Activated CD4-positive, alpha-beta T cell treated with anti-CD3 and anti-CD28 coated beads for 36 hours (primary cell): ENCODE measurements at regions not wholly inside any gene's neighbourhood (a gene's known extent, or its start where the extent isn't known, plus 50 kb on each side); places are given as distances from the start of the nearest gene placed in this dataset.
"Not testable (repeated sequence)": the region's sequence is repeated elsewhere in the genome, so short reads cannot be mapped to it uniquely, and the experiment has no call there.

Experiments used
- ATAC-seq: fragments of 200-7000 bp; cut with Tn5 transposase; one replicate; pipeline ENCODE4 v1.10.0; 2021; ENCODE audit warnings: mild to moderate bottlenecking, moderate library complexity
- CTCF ChIA-PET: fragments of 350-600 bp; sonication (Branson Sonifier 250); formaldehyde crosslinking; loops from one replicate; lab custom pipeline; 2021; ENCODE audit warnings: antibody characterized with exemption; lab: Charles Lee
- POLR2A ChIA-PET: fragments of 350-600 bp; sonication (Branson Sonifier 250); formaldehyde crosslinking; loops from one replicate; lab custom pipeline; 2021; ENCODE audit warnings: antibody characterized with exemption, inconsistent platforms; lab: Charles Lee
- DNase-seq: peaks from one replicate; pipeline ENCODE4 v3.0.0-alpha.2; 2020
- H3K27ac Mint-ChIP-seq: one replicate; pipeline ENCODE4 v1.8.0; 2021; ENCODE audit warnings: mixed read lengths
- H3K27me3 Mint-ChIP-seq: one replicate; pipeline ENCODE4 v1.8.0; 2021; ENCODE audit warnings: mixed read lengths
- H3K36me3 Mint-ChIP-seq: one replicate; pipeline ENCODE4 v1.8.0; 2021; ENCODE audit warnings: low read depth, mixed read lengths
- H3K4me1 Mint-ChIP-seq: one replicate; pipeline ENCODE4 v1.8.0; 2021; ENCODE audit warnings: mixed read lengths
- H3K4me3 Mint-ChIP-seq: one replicate; pipeline ENCODE4 v1.8.0; 2021; ENCODE audit warnings: mild to moderate bottlenecking, moderate library complexity, mixed read lengths
- H3K9me3 Mint-ChIP-seq: one replicate; pipeline ENCODE4 v1.8.0; 2021; ENCODE audit warnings: low read depth, mixed read lengths
- intact Hi-C, 2 experiments: fragments of 100-400 bp; cut with DNase I in 1 of 2; cut with micrococcal nuclease in 1 of 2; formaldehyde crosslinking; loops; one replicate each; pipeline versions ENCODE4 v1.14.2 to v1.15.1; 2022 to 2024; cut with DNase I, micrococcal nuclease

DNA sequence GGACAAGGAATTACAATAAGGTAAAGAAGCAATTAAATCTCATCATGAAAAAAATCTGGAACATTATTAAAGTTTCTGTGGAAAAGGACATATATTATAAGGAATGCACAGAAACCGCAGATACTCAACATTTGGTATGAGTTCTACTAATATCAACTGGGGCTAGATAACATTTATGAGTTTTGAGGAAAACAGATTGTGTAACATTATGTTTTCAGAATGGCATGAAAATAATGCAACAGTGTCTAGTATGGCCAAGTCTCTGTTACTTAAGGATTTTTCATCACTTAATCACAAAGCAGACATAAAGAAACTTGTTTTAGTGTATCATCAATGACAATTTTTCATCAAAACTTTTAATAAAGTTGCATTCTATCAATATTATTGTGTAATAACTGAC lies 785.0 kb downstream of the GLUD2 start:
- Mint-ChIP-seq H3K27ac (no peak overlapping the region), H3K9me3 (no peaks in the 10 kb centered on the region), H3K4me1 (no peaks in the 10 kb centered on the region), H3K4me3 (no peak overlapping the region), H3K36me3 (no peaks in the 10 kb centered on the region), H3K27me3 (no peaks in the 10 kb centered on the region)
- intact Hi-C loops: no loop called here
- ChIA-PET POLR2A (no interaction called here), CTCF (no interaction called here)
- ATAC-seq (no peak), DNase-seq (no peak)

DNA sequence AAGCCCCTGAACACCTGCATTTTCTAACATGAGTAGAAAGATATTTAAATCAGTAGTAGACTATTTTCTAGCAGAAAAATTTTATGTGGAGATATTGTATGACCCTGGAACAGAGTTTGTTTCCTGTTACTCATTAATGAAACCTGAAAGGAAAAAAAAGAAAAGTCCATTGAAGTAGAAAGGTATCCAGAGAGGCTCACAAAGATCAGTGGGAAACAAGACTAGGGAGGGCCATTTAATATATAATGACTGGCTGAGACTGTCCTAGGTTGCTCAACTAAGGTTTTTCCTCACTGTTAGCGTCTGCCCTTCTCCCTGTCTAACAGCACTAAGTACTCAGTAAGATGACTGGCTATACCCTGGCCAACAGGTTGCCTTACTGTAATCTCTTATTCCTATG lies 788.6 kb downstream of the GLUD2 start:
- H3K4me3 Mint-ChIP-seq: no peak overlapping the region
- DNase-seq (no peak), ATAC-seq (no peak)
- no peaks in the 10 kb centered on the region for H3K9me3 Mint-ChIP-seq
- ChIA-PET POLR2A (no interaction called here), CTCF (no interaction called here)
- H3K27ac Mint-ChIP-seq: no peak overlapping the region
- no peaks in the 10 kb centered on the region for H3K4me1 Mint-ChIP-seq
- H3K36me3 Mint-ChIP-seq: no peaks in the 10 kb centered on the region
- intact Hi-C loops: no loop called here
- no peaks in the 10 kb centered on the region for H3K27me3 Mint-ChIP-seq

DNA sequence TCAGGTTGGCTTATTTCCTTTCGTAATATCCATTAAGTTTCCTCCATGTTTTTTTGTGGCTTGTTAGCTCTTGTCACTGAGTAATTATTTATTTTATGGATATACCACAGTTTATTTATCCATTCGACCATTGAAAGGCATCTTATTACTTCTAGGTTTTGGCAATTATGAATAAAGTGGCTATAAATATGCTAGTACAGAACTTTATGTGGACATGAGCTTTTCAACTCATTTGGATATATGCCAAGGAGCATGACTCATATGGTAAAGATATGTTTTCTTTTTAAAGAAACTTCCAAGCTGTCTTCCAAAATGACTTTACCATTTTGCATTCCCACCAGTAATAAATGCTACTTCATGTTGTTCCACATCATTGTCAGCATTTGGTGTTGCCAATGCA lies 803.6 kb downstream of the GLUD2 start:
- no peak for DNase-seq
- H3K36me3 Mint-ChIP-seq: no peaks in the 10 kb centered on the region
- H3K4me1 Mint-ChIP-seq: no peaks in the 10 kb centered on the region
- intact Hi-C loops: no loop called here
- no peak overlapping the region for H3K4me3 Mint-ChIP-seq
- ATAC-seq: no peak
- no peaks in the 10 kb centered on the region for H3K27me3 Mint-ChIP-seq
- POLR2A ChIA-PET: no interaction called here
- H3K9me3 Mint-ChIP-seq: no peaks in the 10 kb centered on the region
- H3K27ac Mint-ChIP-seq: no peak overlapping the region
- CTCF ChIA-PET: no interaction called here

DNA sequence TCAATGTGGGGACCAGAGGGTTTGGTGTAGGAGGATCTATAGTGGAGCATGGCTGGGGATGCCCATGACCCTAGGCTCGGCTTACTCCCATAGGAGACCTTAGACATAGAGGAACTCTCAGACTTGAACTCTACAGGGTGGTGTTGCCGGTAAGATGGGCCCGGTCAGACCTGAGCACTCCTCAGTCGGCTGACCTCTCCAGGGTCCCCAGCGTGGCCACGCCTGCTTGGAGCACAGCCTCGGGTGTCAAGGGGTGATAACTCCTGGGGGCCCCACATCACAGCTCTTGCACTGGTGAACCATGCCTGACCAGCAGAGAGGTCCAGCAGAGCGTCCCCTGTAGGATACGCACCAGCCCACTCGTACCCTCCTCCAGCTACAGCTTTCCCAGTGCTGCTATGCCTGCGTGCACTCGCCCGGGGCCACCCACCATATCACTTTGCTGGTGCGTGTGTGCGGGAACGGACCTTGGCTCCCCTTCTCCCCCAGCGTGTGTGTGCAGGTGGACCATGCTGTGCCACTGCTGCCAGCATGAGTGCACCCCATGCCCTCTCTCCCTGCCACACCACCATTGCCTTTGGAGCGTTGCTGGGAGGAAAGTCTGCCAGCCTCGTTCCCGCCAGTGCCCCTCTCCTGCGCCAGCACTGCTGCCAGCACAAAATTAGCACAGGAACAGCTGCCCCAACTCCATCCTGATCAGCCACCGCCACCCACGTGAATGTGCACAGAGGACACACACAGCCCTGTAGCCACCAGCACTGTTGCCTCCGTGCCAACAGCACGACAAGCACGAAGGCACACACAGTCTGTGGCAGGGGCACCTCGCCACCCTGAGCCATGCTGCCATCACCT lies 806.6 kb downstream of the GLUD2 start:
- Mint-ChIP-seq H3K27ac (no peak overlapping the region), H3K27me3 (no peaks in the 10 kb centered on the region), H3K4me1 (no peaks in the 10 kb centered on the region), H3K9me3 (no peaks in the 10 kb centered on the region), H3K36me3 (no peaks in the 10 kb centered on the region), H3K4me3 (no peak overlapping the region)
- no peak for DNase-seq
- intact Hi-C loops: no loop called here
- POLR2A ChIA-PET: no interaction called here
- no peak for ATAC-seq
- CTCF ChIA-PET: no interaction called here

DNA sequence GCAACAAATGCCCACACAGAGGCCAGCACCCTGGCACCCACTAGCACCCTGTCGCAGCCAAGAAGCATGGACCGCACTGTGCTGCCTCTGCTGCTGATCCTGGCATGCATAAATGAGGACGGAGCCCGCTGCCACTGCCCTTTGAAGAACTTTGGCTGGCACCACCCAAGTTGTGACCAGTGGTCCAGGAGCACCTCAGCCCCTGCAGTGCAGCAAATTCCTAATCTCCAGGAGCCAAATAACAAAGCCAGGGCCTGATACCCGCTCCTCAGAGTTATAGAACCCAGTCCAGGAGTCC lies 807.2 kb downstream of the GLUD2 start:
- Mint-ChIP-seq H3K27me3 (no peaks in the 10 kb centered on the region), H3K9me3 (no peaks in the 10 kb centered on the region), H3K36me3 (no peaks in the 10 kb centered on the region), H3K4me3 (no peak overlapping the region), H3K4me1 (no peaks in the 10 kb centered on the region), H3K27ac (no peak overlapping the region)
- no peak for ATAC-seq
- POLR2A ChIA-PET: no interaction called here
- CTCF ChIA-PET: no interaction called here
- no peak for DNase-seq
- intact Hi-C loops: no loop called here

DNA sequence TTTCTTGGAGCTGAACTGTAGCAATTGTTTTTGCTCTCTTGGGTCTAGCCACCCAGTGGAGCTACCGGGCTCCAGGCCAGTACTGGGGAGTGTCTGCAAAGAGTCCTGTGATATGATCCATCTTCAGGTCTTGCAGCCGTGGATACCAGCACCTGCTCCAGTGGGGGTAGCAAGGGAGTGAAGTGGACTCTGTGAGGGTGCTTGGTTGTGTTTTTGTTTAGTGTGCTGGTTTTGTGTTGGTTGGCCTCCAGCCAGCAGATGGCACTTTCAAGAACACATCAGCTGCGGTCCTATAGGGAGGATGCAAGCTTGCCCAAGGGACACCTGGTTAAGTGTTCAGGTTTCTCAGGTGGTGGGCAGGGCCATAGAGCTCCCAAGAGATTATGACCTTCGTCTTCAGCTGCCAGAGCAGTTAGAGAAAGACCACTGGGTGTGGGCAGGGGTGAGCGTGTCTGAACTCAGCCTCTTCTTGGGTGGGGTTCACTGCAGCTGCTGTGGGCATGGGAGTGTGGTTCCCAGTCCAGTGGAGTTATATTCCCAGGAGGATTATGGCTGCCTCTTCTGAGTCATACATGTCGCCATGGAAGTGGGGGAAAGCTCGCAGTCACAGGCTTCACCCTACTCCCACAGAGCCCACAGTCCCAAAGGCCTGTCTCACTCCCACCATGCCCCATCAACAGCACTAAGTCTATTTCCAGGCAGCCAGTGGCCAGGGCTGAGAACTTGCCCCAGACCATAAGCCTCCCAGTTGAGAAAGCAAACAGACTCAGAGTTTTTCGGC lies 811.6 kb downstream of the GLUD2 start:
- H3K9me3 Mint-ChIP-seq: peaks cover 1% of the 10 kb centered on the region
- intact Hi-C loops: no loop called here
- no peak overlapping the region for H3K27ac Mint-ChIP-seq
- CTCF ChIA-PET: no interaction called here
- no peak overlapping the region for H3K4me3 Mint-ChIP-seq
- H3K4me1 Mint-ChIP-seq: no peaks in the 10 kb centered on the region
- no peaks in the 10 kb centered on the region for H3K27me3 Mint-ChIP-seq
- H3K36me3 Mint-ChIP-seq: no peaks in the 10 kb centered on the region
- no peak for DNase-seq
- ATAC-seq: no peak
- POLR2A ChIA-PET: no interaction called here

DNA sequence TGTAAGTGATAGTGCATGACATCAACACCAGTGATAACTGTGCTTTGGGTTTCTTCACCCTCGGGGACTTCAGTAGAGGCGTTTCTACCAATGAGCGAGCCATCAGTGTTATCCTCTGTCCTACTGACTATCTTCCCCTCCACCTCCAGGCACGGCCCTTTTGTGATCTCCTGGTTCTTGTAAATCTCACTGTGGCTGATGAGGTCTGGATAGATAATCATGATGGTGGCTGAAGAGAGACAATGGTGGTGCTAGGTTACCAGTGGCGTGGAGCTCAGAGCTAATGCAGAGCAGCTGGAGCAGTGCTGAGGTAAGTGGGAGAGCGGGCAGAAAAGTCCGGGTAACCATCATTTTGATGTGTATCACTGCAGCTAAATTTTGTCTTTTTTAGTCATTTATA lies 816.6 kb downstream of the GLUD2 start:
- no peak overlapping the region for H3K27ac Mint-ChIP-seq
- ATAC-seq: no peak
- intact Hi-C loops: no loop called here
- CTCF ChIA-PET: no interaction called here
- DNase-seq: no peak
- H3K9me3 Mint-ChIP-seq: peaks cover 2% of the 10 kb centered on the region
- POLR2A ChIA-PET: no interaction called here
- no peaks in the 10 kb centered on the region for H3K4me1 Mint-ChIP-seq
- no peaks in the 10 kb centered on the region for H3K27me3 Mint-ChIP-seq
- H3K4me3 Mint-ChIP-seq: no peak overlapping the region
- H3K36me3 Mint-ChIP-seq: no peaks in the 10 kb centered on the region

DNA sequence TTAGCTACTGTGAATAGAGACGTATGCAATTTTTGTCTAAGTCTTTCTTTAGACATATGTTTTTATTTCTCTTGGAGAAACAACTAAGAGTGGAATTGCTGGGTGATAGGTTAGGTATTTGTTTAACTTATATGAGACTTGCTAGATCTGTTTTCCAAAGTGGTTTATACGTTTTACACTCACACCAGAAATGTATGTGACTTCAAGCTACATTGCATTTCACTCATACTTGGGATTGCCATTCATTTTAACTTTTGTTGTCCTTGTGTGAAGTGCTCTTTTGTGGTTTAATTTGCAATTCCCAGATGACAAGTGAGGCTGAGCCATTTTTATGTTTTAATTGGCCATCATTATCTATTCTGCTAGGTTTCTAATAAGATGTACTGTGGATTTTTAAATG lies 817.2 kb downstream of the GLUD2 start:
- ChIA-PET CTCF (no interaction called here), POLR2A (no interaction called here)
- H3K9me3 Mint-ChIP-seq: peaks cover 2% of the 10 kb centered on the region
- no peak overlapping the region for H3K27ac Mint-ChIP-seq
- DNase-seq (no peak), ATAC-seq (no peak)
- no peaks in the 10 kb centered on the region for H3K4me1 Mint-ChIP-seq
- no peaks in the 10 kb centered on the region for H3K27me3 Mint-ChIP-seq
- H3K4me3 Mint-ChIP-seq: no peak overlapping the region
- intact Hi-C loops: no loop called here
- no peaks in the 10 kb centered on the region for H3K36me3 Mint-ChIP-seq

DNA sequence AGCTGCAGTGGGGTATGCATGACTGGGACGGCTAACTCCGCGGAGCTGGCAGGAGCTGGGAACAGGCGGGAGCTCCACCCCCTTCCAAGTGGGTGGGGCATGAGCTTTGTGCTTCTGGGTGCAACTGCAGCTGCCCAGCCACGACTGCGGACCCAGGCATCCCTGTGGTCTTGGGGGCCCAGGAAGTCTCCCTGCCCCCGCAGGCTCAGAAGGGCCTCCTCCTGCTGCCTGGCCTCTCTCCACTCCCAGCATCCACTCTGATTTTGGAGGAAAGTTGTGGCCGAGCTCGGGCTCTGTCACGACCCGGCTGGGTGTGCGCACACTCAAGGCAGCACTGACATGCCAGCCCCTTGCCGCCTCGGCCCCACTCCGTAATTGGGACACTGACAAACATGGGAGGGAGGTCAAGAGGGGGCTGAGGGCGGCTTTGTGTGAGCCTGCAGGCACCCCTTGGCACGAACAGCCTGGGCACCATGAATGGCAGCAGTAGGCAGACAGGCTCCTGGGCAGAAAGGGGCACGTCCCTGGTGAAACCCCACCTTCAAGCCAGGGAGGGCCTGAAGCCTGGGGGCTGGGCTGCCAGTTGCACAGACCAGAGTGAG lies 822.6 kb downstream of the GLUD2 start:
- CTCF ChIA-PET: no interaction called here

DNA sequence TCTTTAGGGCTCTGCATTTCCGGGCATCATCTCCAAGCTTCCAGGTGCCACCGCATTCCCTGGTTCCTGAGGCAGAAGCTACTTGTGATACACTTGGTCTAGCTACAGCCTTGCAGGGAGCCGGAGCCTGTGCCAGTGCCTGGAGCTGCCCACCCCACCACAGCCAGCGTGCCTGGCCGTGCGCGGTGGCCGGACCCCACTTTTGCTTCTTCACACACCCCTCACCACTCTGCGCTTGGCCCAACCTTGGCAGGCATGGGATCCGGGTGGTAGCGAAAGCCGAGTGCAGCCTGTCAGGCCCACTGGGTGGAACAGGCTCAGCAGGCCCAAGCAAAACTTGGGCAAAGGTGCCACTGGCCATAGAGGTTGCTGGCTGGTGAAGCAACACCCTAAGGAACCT lies 823.7 kb downstream of the GLUD2 start:
- H3K27ac Mint-ChIP-seq: no peak overlapping the region

More for the DNA sequence above, 822.6 kb downstream of the GLUD2 start:
- POLR2A ChIA-PET: no interaction called here
- Mint-ChIP-seq H3K27me3 (no peaks in the 10 kb centered on the region), H3K27ac (no peak overlapping the region), H3K36me3 (no peaks in the 10 kb centered on the region), H3K4me3 (no peak overlapping the region), H3K9me3 (no peaks in the 10 kb centered on the region), H3K4me1 (no peaks in the 10 kb centered on the region)
- no peak for ATAC-seq
- intact Hi-C loops: no loop called here
- DNase-seq: no peak

DNA sequence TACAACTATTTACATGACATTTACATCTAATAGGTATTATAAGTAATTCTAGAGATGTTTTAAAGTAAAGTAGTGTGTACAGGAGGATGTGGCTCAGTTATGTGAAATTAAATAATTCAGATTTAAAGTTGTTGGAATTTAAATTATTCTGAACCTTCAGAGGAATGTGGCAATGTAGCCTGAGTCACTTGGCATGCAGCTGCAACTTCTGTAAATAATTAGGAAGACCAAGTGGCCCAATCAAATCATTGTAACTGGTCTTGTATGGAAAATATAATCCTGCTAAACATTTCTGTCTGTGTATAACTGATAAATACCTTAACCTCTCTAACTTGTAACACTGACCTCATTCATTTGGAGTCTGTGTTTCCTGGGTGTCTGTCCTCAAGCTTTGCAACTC lies 828.9 kb downstream of the GLUD2 start:
- intact Hi-C loops: no loop called here
- CTCF ChIA-PET: no interaction called here
- H3K27me3 Mint-ChIP-seq: no peaks in the 10 kb centered on the region

More for the DNA sequence above, 823.7 kb downstream of the GLUD2 start:
- ChIA-PET POLR2A (no interaction called here), CTCF (no interaction called here)
- DNase-seq (no peak), ATAC-seq (no peak)
- no peak overlapping the region for H3K4me3 Mint-ChIP-seq
- H3K36me3 Mint-ChIP-seq: no peaks in the 10 kb centered on the region
- no peaks in the 10 kb centered on the region for H3K4me1 Mint-ChIP-seq
- H3K27me3 Mint-ChIP-seq: no peaks in the 10 kb centered on the region
- H3K9me3 Mint-ChIP-seq: no peaks in the 10 kb centered on the region
- intact Hi-C loops: no loop called here

DNA sequence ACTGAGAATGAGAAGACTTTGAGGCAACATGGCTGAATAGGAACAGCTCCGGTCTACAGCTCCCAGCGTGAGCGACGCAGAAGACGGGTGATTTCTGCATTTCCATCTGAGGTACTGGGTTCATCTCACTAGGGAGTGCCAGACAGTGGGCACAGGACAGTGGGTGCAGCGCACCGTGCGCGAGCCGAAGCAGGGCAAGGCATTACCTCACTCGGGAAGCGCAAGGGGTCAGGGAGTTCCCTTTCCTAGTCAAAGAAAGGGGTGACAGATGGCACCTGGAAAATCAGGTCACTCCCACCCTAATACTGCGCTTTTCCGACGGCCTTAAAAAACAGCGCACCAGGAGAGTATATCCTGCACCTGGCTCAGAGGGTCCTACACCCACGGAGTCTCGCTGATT lies 829.9 kb downstream of the GLUD2 start:
- H3K36me3 Mint-ChIP-seq, H3K4me1 Mint-ChIP-seq, H3K9me3 Mint-ChIP-seq, intact Hi-C loops, H3K4me3 Mint-ChIP-seq, CTCF ChIA-PET, ATAC-seq, DNase-seq, POLR2A ChIA-PET, H3K27ac Mint-ChIP-seq, H3K27me3 Mint-ChIP-seq: not testable (repeated sequence)

More for the DNA sequence above, 828.9 kb downstream of the GLUD2 start:
- H3K27ac Mint-ChIP-seq: no peak overlapping the region
- no peaks in the 10 kb centered on the region for H3K36me3 Mint-ChIP-seq
- H3K4me1 Mint-ChIP-seq: no peaks in the 10 kb centered on the region
- H3K4me3 Mint-ChIP-seq: no peak overlapping the region
- POLR2A ChIA-PET: no interaction called here
- H3K9me3 Mint-ChIP-seq: no peaks in the 10 kb centered on the region
- no peak for ATAC-seq
- no peak for DNase-seq
